Glutamatergic neuron (in vitro differentiated cells): ENCODE measurements at regions not wholly inside any gene's neighbourhood (a gene's known extent, or its start where the extent isn't known, plus 50 kb on each side); places are given as distances from the start of the nearest gene placed in this dataset.

Source experiments
- DNase-seq: peaks from one replicate; pipeline ENCODE4 v3.0.0; 2022
- H3K27ac Mint-ChIP-seq: one replicate; pipeline ENCODE4 v1.8.0; 2020; ENCODE audit warnings: mild to moderate bottlenecking, mixed read lengths, inconsistent platforms; ENCODE audit not compliant: unreplicated experiment
- H3K27me3 Mint-ChIP-seq: one replicate; pipeline ENCODE4 v1.8.0; 2020; ENCODE audit warnings: mild to moderate bottlenecking, moderate library complexity, mixed read lengths, inconsistent platforms; ENCODE audit not compliant: unreplicated experiment
- H3K36me3 Mint-ChIP-seq: one replicate; pipeline ENCODE4 v1.8.0; 2020; ENCODE audit warnings: mild to moderate bottlenecking, mixed read lengths, inconsistent platforms; ENCODE audit not compliant: unreplicated experiment
- H3K4me1 Mint-ChIP-seq: one replicate; pipeline ENCODE4 v1.8.0; 2020; ENCODE audit warnings: mild to moderate bottlenecking, low read depth, mixed read lengths, inconsistent platforms; ENCODE audit not compliant: unreplicated experiment
- H3K4me3 Mint-ChIP-seq: one replicate; pipeline ENCODE4 v1.8.0; 2020; ENCODE audit warnings: mild to moderate bottlenecking, mixed read lengths, inconsistent platforms; ENCODE audit not compliant: unreplicated experiment
- H3K9me3 Mint-ChIP-seq: one replicate; pipeline ENCODE4 v1.8.0; 2020; ENCODE audit warnings: mild to moderate bottlenecking, moderate library complexity, mixed read lengths, inconsistent platforms; ENCODE audit not compliant: unreplicated experiment
- CTCF ChIP-seq: fragments of 200-600 bp; sonication (generic); IDR thresholded peaks from one replicate; pipeline ENCODE4 v1.5.0; 2021; ENCODE audit not compliant: partially characterized antibody, unreplicated experiment

DNA sequence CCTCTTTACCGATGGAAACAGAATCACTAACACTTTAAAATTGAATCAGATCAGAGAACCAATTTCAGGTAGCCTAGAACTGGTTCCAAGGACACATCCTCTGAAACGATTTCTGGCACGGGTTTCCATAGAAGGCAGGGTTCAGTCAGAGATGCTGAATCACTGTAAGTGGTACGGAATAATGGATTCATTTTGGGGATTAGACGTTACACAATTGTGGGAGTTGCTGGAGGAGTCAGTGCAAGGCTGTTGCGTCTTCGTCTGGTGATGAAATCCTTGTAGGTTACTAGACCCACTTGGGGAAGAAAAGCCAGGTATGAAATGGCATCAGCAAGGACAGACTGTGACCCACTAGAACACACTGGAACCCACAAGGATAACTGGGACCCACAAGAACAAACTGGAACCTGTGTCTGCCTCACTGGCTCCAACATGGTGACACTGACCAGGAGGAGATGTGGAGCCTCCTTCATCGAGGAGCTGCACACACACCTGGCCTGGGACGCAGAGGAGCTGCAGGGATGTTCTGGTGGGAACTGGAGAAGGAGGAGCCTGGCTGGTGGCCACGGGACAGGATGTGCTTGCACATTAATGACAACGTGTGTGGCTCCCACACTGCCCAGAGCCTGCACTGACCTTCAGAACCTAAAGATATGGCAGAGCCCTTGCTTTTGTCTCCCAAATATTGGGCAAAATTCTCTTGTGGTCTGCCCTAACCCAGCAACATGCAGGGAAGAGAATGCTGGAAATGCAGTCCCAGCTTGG, 105.1 kb downstream of the TRAPPC11 start:
- no peak for DNase-seq
- Mint-ChIP-seq H3K36me3 (no peaks in the 10 kb centered on the region), H3K9me3 (peaks cover 3% of the 10 kb centered on the region), H3K27ac (no peak overlapping the region), H3K4me3 (no peak overlapping the region), H3K27me3 (no peaks in the 10 kb centered on the region), H3K4me1 (no peaks in the 10 kb centered on the region)
- TF ChIP-seq CTCF: no peak

- no peak overlapping the region for H3K4me3 Mint-ChIP-seq
- no peak overlapping the region for H3K27ac Mint-ChIP-seq
- TF ChIP-seq CTCF: no peak
- no peak for DNase-seq
- H3K9me3 Mint-ChIP-seq: peaks cover 3% of the 10 kb centered on the region
- H3K27me3 Mint-ChIP-seq: no peaks in the 10 kb centered on the region
- no peaks in the 10 kb centered on the region for H3K36me3 Mint-ChIP-seq
- no peaks in the 10 kb centered on the region for H3K4me1 Mint-ChIP-seq
Observed at GRCh38 chr4:183765251-183765911, 106.3 kb downstream of the TRAPPC11 start.

DNA sequence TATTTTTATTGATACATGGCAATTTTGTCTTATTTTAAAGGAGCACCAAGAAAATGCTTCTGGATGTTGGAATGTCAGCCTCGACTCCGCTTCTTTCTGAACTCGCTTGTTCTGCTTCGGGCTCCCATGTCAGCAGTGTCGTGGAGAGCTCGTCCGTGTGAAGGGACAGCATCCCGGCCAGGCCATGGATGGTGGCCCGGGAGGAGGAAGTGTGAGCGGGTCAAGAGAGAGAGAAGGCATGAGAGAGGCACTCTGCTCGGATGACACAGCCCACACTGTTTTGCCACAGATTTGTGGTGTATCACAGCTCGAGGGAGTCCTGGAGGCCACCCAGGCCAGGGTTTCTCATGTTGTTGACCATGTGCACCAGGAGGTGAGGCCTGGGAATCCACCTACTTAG, 107.0 kb downstream of the TRAPPC11 start:
- Mint-ChIP-seq H3K27ac (no peak overlapping the region), H3K4me1 (no peaks in the 10 kb centered on the region), H3K36me3 (no peaks in the 10 kb centered on the region), H3K9me3 (peaks cover 3% of the 10 kb centered on the region), H3K27me3 (no peaks in the 10 kb centered on the region), H3K4me3 (no peak overlapping the region)
- no peak for TF ChIP-seq CTCF
- no peak for DNase-seq

- TF ChIP-seq CTCF: no peak
- H3K36me3 Mint-ChIP-seq: peaks cover 6% of the 10 kb centered on the region
- no peak overlapping the region for H3K4me3 Mint-ChIP-seq
- no peaks in the 10 kb centered on the region for H3K9me3 Mint-ChIP-seq
- H3K27ac Mint-ChIP-seq: no peak overlapping the region
- H3K27me3 Mint-ChIP-seq: no peaks in the 10 kb centered on the region
- no peaks in the 10 kb centered on the region for H3K4me1 Mint-ChIP-seq
- no peak for DNase-seq
Observed at GRCh38 chr4:183770906-183771305, 111.8 kb downstream of the TRAPPC11 start.

- no peak overlapping the region for H3K4me3 Mint-ChIP-seq
- H3K4me1 Mint-ChIP-seq: no peaks in the 10 kb centered on the region
- no peak overlapping the region for H3K27ac Mint-ChIP-seq
- no peaks in the 10 kb centered on the region for H3K27me3 Mint-ChIP-seq
- H3K36me3 Mint-ChIP-seq: peaks cover 6% of the 10 kb centered on the region
- H3K9me3 Mint-ChIP-seq: no peaks in the 10 kb centered on the region
- no peak for DNase-seq
- TF ChIP-seq CTCF: no peak
Observed at GRCh38 chr4:183772361-183772760, 113.3 kb downstream of the TRAPPC11 start.
